Loucy (cell line): ENCODE measurements at regions not wholly inside any gene's neighbourhood (a gene's known extent, or its start where the extent isn't known, plus 50 kb on each side); places are given as distances from the start of the nearest gene placed in this dataset.

ENCODE experiments used
- CTCF ChIP-seq: fragments of 200-600 bp; sonication (generic); conservative IDR thresholded peaks from 2 replicates; pipeline ENCODE4 v1.5.1; 2014; ENCODE audit warnings: mild to moderate bottlenecking, antibody characterized with exemption, low read length
- EZH2phosphoT487 ChIP-seq: fragments of 200-600 bp; IDR thresholded peaks from 2 replicates; pipeline ENCODE4 v1.6.1; 2018; ENCODE audit warnings: antibody characterized with exemption, mild to moderate bottlenecking, moderate library complexity, borderline replicate concordance

- TF ChIP-seq EZH2phosphoT487 (no peak), CTCF (no peak)
These were observed 944.3 kb upstream of the SEMA6D start for GRCh38 chr15:46773016-46773415.
